Trophoblast cell (in vitro differentiated cells and primary cell): ENCODE measurements at regions not wholly inside any gene's neighbourhood (a gene's known extent, or its start where the extent isn't known, plus 50 kb on each side); places are given as distances from the start of the nearest gene placed in this dataset.

Source experiments
- DNase-seq, 2 donors: peaks; one replicate each; pipeline ENCODE4 v3.0.0-alpha.2; 2016
- H2AFZ ChIP-seq: 2 replicates; pipeline ENCODE4 v1.6.1; 2013; ENCODE audit warnings: low read length, moderate library complexity, mild to moderate bottlenecking; ENCODE audit not compliant: insufficient read depth, poor library complexity
- H2AK5ac ChIP-seq: 2 replicates; pipeline ENCODE4 v1.6.1; 2013; ENCODE audit warnings: mild to moderate bottlenecking, low read length
- H2BK120ac ChIP-seq: 2 replicates; pipeline ENCODE4 v1.6.1; 2013; ENCODE audit warnings: low read length, mild to moderate bottlenecking, moderate library complexity; ENCODE audit not compliant: insufficient read depth, poor library complexity
- H2BK12ac ChIP-seq: 2 replicates; pipeline ENCODE4 v1.6.1; 2013; ENCODE audit warnings: mild to moderate bottlenecking, low read length, moderate library complexity
- H2BK5ac ChIP-seq: 2 replicates; pipeline ENCODE4 v1.6.1; 2013; ENCODE audit warnings: low read length, low read depth, moderate library complexity, mild to moderate bottlenecking; ENCODE audit not compliant: poor library complexity
- H3K14ac ChIP-seq: 2 replicates; pipeline ENCODE4 v1.6.1; 2013; ENCODE audit warnings: mild to moderate bottlenecking, low read length
- H3K18ac ChIP-seq: 2 replicates; pipeline ENCODE4 v1.6.1; 2013; ENCODE audit warnings: mild to moderate bottlenecking, low read length
- H3K23ac ChIP-seq: 2 replicates; pipeline ENCODE4 v1.6.1; 2013; ENCODE audit warnings: low read length
- H3K27ac ChIP-seq: 2 replicates; pipeline ENCODE4 v1.5.1; 2013; ENCODE audit warnings: low read depth, mild to moderate bottlenecking, inconsistent platforms, low read length, moderate library complexity
- H3K27me3 ChIP-seq: 2 replicates; pipeline ENCODE4 v1.6.1; 2013; ENCODE audit warnings: inconsistent platforms, mild to moderate bottlenecking, low read length, moderate library complexity; ENCODE audit not compliant: insufficient read depth
- H3K36me3 ChIP-seq, 2 experiments: 1 replicate in 1 of 2; 2 replicates in 1 of 2; pipeline ENCODE4 v1.6.1; 2013; ENCODE audit warnings: low read length in 2 of 2, mild to moderate bottlenecking in 2 of 2, moderate library complexity in 1 of 2; ENCODE audit not compliant: insufficient read depth in 2 of 2, control insufficient read depth in 1 of 2
- H3K4ac ChIP-seq: 2 replicates; pipeline ENCODE4 v1.6.1; 2013; ENCODE audit warnings: low read depth, mild to moderate bottlenecking, low read length, moderate library complexity
- H3K4me1 ChIP-seq, 2 experiments: 1 replicate in 1 of 2; 2 replicates in 1 of 2; pipeline ENCODE4 v1.6.1; 2013; ENCODE audit warnings: low read length in 2 of 2, mild to moderate bottlenecking in 2 of 2, moderate library complexity in 1 of 2; ENCODE audit not compliant: insufficient read depth in 2 of 2, control insufficient read depth in 1 of 2
- H3K4me2 ChIP-seq: 2 replicates; pipeline ENCODE4 v1.6.1; 2013; ENCODE audit warnings: inconsistent platforms, mild to moderate bottlenecking, low read length, moderate library complexity
- H3K4me3 ChIP-seq: 2 replicates; pipeline ENCODE4 v1.5.1; 2013; ENCODE audit warnings: mild to moderate bottlenecking, low read depth, low read length, inconsistent platforms
- H3K79me1 ChIP-seq: one replicate; pipeline ENCODE4 v1.6.1; 2013; ENCODE audit warnings: low read length
- H3K79me2 ChIP-seq: 2 replicates; pipeline ENCODE4 v1.6.1; 2013; ENCODE audit warnings: low read length, mild to moderate bottlenecking; ENCODE audit not compliant: control insufficient read depth, insufficient read depth, poor library complexity
- H3K9ac ChIP-seq: 2 replicates; pipeline ENCODE4 v1.6.1; 2013; ENCODE audit warnings: mild to moderate bottlenecking, low read length
- H3K9me3 ChIP-seq: 2 replicates; pipeline ENCODE4 v1.6.1; 2013; ENCODE audit warnings: low read depth, mild to moderate bottlenecking, control low read depth, inconsistent platforms, low read length; ENCODE audit not compliant: insufficient read depth
- H4K12ac ChIP-seq: 2 replicates; pipeline ENCODE4 v1.6.1; 2013; ENCODE audit warnings: low read depth, mild to moderate bottlenecking, low read length, moderate library complexity
- H4K8ac ChIP-seq: 2 replicates; pipeline ENCODE4 v1.6.1; 2013; ENCODE audit warnings: low read depth, mild to moderate bottlenecking, low read length, moderate library complexity
- H4K91ac ChIP-seq: one replicate; pipeline ENCODE4 v1.6.1; 2013; ENCODE audit warnings: low read depth, mild to moderate bottlenecking, low read length, moderate library complexity
- WGBS: extraction: QIAGEN DNeasy Blood & Tissue Kit; methylation state at CpG from one replicate; pipeline ENCODE4 v1.1.7; 2013; ENCODE audit warnings: missing lambda C conversion rate; ENCODE audit not compliant: insufficient read length, insufficient coverage; ENCODE audit errors: extremely low coverage; 5-methylcytosine and 5-hydroxymethylcytosine counted together

DNA sequence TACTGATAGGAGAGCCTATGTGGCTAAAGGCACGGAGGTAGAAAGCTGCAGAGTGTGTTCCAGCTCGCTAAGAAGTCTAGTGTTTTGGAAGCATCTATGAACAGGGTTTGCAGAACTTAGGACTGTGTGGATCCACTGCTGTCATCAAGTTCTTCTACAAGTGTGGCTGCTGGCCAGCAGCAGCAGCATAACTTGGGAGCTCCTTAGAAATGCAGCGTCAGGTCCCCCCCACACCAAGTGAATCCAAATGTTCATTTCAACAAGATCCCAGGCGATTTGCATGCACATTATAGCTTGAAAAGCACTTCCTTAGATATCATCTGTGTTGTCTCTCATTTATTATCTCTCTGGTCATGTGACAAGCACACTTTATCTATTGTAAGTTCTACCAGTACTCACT lies 131.9 kb upstream of the SHISA6 start:
- Histone ChIP-seq H2AK5ac (no peak overlapping the region), H2BK5ac (no peak overlapping the region), H3K27me3 (no peaks in the 10 kb centered on the region), H3K9ac (no peak overlapping the region), H3K18ac (no peak overlapping the region), H4K91ac (no peak overlapping the region), H3K27ac (no peak overlapping the region), H3K4me3 (no peak overlapping the region), H3K14ac (no peak overlapping the region), H3K4ac (no peak overlapping the region), H3K4me1 (no peaks in the 10 kb centered on the region), H4K8ac (no peak overlapping the region), H2BK120ac (no peak overlapping the region), H3K36me3 (no peaks in the 10 kb centered on the region), H2AFZ (no peak overlapping the region), H3K79me1 (no peaks in the 10 kb centered on the region), H3K23ac (no peak overlapping the region), H4K12ac (no peak overlapping the region), H3K9me3 (no peaks in the 10 kb centered on the region), H3K4me2 (no peak overlapping the region), H2BK12ac (no peak overlapping the region), H3K79me2 (no peaks in the 10 kb centered on the region)
- DNase-seq = no peak
- no CpG with 5 or more reads among the region's 4 CpGs for WGBS

DNA sequence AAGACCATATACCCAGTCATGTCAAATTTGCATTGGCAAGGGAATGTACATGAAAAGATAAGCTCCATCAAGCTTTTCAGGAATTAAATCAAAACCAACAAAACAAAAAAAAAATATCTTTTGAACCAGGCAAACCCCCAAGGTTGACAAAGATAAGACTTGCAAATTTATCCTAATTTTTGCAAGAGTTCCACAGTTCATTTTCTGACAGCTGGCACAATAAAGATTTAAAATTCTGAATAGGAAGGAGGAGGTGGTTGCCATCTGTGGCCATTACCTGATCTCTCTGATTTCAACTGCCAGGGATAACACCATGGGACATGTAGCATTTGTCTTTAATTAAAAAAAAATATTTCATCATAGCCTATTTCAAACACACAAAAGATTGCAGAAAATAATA lies 135.9 kb upstream of the SHISA6 start:
- H3K4me2 ChIP-seq = no peak overlapping the region

DNA sequence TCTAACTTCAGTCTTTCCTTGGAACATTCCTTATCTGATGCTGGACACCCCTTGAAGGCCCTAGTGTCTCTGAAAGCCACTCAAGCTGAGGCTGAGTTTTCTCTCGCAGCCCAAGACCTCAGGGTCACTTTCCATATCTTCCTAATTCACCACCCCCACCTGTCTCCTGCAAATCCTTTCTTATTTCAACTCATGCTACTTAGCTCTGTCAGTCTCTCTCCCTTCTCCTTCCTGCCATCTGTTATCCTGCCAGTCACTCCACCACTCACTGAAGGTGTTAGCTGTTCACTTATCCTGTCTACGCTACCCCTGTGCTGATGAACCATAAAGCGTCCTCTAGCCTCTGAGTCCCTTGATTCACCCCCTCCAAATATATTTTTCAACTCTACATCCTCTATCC lies 143.9 kb upstream of the SHISA6 start:
- Histone ChIP-seq H3K79me1 (no peaks in the 10 kb centered on the region), H2AK5ac (no peak overlapping the region), H3K27ac (no peak overlapping the region), H3K27me3 (no peaks in the 10 kb centered on the region), H2BK120ac (no peak overlapping the region), H2BK12ac (no peak overlapping the region), H4K91ac (no peak overlapping the region), H2BK5ac (no peak overlapping the region), H3K4ac (no peak overlapping the region), H3K4me2 (no peak overlapping the region), H3K4me3 (no peak overlapping the region), H4K8ac (no peak overlapping the region), H3K9me3 (no peaks in the 10 kb centered on the region), H3K14ac (no peak overlapping the region), H3K79me2 (no peaks in the 10 kb centered on the region), H3K4me1 (no peaks in the 10 kb centered on the region), H3K9ac (no peak overlapping the region), H2AFZ (no peak overlapping the region), H4K12ac (no peak overlapping the region), H3K18ac (no peak overlapping the region), H3K36me3 (no peaks in the 10 kb centered on the region), H3K23ac (no peak overlapping the region)
- no peak for DNase-seq
- WGBS = no CpG with 5 or more reads among the region's 3 CpGs

More for the DNA sequence above, 135.9 kb upstream of the SHISA6 start:
- Histone ChIP-seq H3K36me3 (no peaks in the 10 kb centered on the region), H3K79me1 (no peaks in the 10 kb centered on the region), H4K12ac (no peak overlapping the region), H3K4ac (no peak overlapping the region), H3K9ac (no peak overlapping the region), H2AK5ac (no peak overlapping the region), H2AFZ (no peak overlapping the region), H3K4me1 (no peaks in the 10 kb centered on the region), H3K27me3 (no peaks in the 10 kb centered on the region), H2BK120ac (no peak overlapping the region), H3K4me3 (no peak overlapping the region), H3K18ac (no peak overlapping the region), H3K14ac (no peak overlapping the region), H3K9me3 (no peaks in the 10 kb centered on the region), H2BK12ac (no peak overlapping the region), H3K23ac (no peak overlapping the region), H3K79me2 (no peaks in the 10 kb centered on the region), H2BK5ac (no peak overlapping the region), H3K27ac (no peak overlapping the region), H4K8ac (no peak overlapping the region), H4K91ac (no peak overlapping the region)
- no peak for DNase-seq

DNA sequence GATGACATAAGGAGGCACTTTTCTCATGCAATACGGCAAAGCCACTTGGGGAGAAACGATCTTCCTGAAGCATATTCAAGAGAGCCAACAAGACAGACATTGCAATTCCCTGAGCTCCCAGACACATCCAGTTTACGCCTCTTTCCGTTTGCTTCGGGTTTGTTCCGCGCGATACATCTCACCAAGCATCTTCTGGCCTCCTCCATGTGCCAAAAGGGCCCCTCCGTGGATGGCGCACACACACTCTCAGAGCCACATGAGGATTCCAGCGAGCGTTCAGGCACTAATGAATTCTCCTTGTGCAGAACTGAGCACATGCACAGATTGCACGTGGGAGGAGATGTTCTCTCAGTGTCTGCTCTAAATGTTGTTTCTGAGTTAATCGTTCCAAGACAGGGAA lies 146.7 kb upstream of the SHISA6 start:
- no peaks in the 10 kb centered on the region for H3K4me1 ChIP-seq
- H2BK12ac ChIP-seq = no peak overlapping the region
- no peak overlapping the region for H3K18ac ChIP-seq
- H3K4ac ChIP-seq = no peak overlapping the region
- WGBS = no CpG with 5 or more reads among the region's 14 CpGs
- no peak overlapping the region for H3K27ac ChIP-seq
- no peak overlapping the region for H2BK120ac ChIP-seq
- no peaks in the 10 kb centered on the region for H3K27me3 ChIP-seq
- H4K12ac ChIP-seq = no peak overlapping the region
- H3K4me3 ChIP-seq = no peak overlapping the region
- no peak overlapping the region for H4K8ac ChIP-seq
- no peak overlapping the region for H3K23ac ChIP-seq
- no peaks in the 10 kb centered on the region for H3K79me2 ChIP-seq
- no peak overlapping the region for H3K9ac ChIP-seq
- no peak overlapping the region for H3K14ac ChIP-seq
- H2AFZ ChIP-seq = no peak overlapping the region
- H3K36me3 ChIP-seq = no peaks in the 10 kb centered on the region
- no peak overlapping the region for H4K91ac ChIP-seq
- no peak overlapping the region for H2BK5ac ChIP-seq
- H3K4me2 ChIP-seq = no peak overlapping the region
- no peak for DNase-seq
- H3K9me3 ChIP-seq = no peaks in the 10 kb centered on the region
- H3K79me1 ChIP-seq = no peaks in the 10 kb centered on the region
- no peak overlapping the region for H2AK5ac ChIP-seq
